Mammary epithelial cell (primary cell): ENCODE measurements at regions not wholly inside any gene's neighbourhood (a gene's known extent, or its start where the extent isn't known, plus 50 kb on each side); places are given as distances from the start of the nearest gene placed in this dataset.

ENCODE experiments used
- EZH2 ChIP-seq: IDR thresholded peaks from 2 replicates; pipeline ENCODE4 v1.6.1; 2012; ENCODE audit warnings: low read length, inconsistent platforms, borderline replicate concordance
- TF ChIP-seq, protein P1 (sequence below), 2 donors: IDR thresholded peaks in 1 of 2; conservative IDR thresholded peaks in 1 of 2; 2 replicates each; pipeline ENCODE4 v1.5.1; 2011 to 2012; ENCODE audit warnings: inconsistent platforms in 2 of 2, low read length in 2 of 2, mild to moderate bottlenecking in 2 of 2, control low read depth in 1 of 2, low read depth in 1 of 2; ENCODE audit not compliant: insufficient read depth in 1 of 2; ENCODE audit errors: extremely low read depth in 1 of 2

DNA sequence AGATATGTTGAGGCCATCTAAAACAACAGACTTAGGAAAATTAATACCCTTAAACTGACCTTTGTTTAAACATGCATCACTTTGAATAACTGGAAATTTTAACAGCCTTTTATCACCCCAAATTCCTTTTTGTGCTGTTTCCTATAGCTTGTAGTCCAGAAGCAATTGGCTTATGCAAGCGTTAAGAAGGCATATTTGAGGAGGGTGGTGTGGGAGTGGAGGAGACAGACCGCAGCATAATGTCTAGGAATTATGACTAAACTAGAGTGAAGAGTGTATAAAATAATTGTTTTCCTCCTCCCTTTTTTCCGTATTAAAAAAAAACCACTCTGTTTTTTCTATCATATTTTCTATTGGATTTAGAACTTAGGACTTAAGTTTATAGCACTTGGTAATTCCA lies 51.8 kb upstream of the MPDZ start:
- TF ChIP-seq EZH2 = no peak
- TF ChIP-seq, protein P1, sequence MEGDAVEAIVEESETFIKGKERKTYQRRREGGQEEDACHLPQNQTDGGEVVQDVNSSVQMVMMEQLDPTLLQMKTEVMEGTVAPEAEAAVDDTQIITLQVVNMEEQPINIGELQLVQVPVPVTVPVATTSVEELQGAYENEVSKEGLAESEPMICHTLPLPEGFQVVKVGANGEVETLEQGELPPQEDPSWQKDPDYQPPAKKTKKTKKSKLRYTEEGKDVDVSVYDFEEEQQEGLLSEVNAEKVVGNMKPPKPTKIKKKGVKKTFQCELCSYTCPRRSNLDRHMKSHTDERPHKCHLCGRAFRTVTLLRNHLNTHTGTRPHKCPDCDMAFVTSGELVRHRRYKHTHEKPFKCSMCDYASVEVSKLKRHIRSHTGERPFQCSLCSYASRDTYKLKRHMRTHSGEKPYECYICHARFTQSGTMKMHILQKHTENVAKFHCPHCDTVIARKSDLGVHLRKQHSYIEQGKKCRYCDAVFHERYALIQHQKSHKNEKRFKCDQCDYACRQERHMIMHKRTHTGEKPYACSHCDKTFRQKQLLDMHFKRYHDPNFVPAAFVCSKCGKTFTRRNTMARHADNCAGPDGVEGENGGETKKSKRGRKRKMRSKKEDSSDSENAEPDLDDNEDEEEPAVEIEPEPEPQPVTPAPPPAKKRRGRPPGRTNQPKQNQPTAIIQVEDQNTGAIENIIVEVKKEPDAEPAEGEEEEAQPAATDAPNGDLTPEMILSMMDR (conservative IDR thresholded peaks at IDR 0.05 in 1 of 2, IDR thresholded peaks at IDR 0.05 in 1 of 2; ENCODE audit: extremely low read depth in 1 of 2, insufficient read depth in 1 of 2, low read depth in 1 of 2, low read length in 2 of 2) = no peak
